Panc1 (cell line): ENCODE measurements at regions not wholly inside any gene's neighbourhood (a gene's known extent, or its start where the extent isn't known, plus 50 kb on each side); places are given as distances from the start of the nearest gene placed in this dataset.

ENCODE experiments used
- ATAC-seq: fragments of 200-7000 bp; cut with Tn5 transposase; 2 replicates; pipeline ENCODE4 v1.9.1; 2020; ENCODE audit warnings: mild to moderate bottlenecking, moderate library complexity
- BruUV-seq: library from RNA; stranded (reverse); fragments of 400-500 nt; replicated peaks from 2 replicates; lab custom pipeline; 2021; lab: Mats Ljungman, UMichigan
- CTCF ChIA-PET: fragments of 300-600 bp; sonication (Branson Sonifier 250); formaldehyde crosslinking; loops from one replicate; lab custom pipeline; 2022; ENCODE audit warnings: antibody characterized with exemption; lab: Charles Lee
- POLR2A ChIA-PET: fragments of 300-600 bp; sonication (Branson Sonifier 250); formaldehyde crosslinking; loops from one replicate; lab custom pipeline; 2022; ENCODE audit warnings: antibody characterized with exemption; lab: Charles Lee
- DNase-seq: peaks from one replicate; pipeline ENCODE4 v3.0.0-alpha.2; 2010; ENCODE audit warnings: low read depth, low spot score
- H3K27ac ChIP-seq: 2 replicates; pipeline ENCODE4 v1.5.1; 2011; ENCODE audit warnings: mild to moderate bottlenecking, low read length, inconsistent platforms
- H3K27me3 ChIP-seq: fragments of 200-500 bp; sonication (Bioruptor generic); 2 replicates; pipeline ENCODE4 v1.6.0; 2014; ENCODE audit warnings: low read length, inconsistent platforms; ENCODE audit not compliant: control insufficient read depth, insufficient read depth
- H3K36me3 ChIP-seq: fragments of 200-500 bp; sonication (Bioruptor generic); 2 replicates; pipeline ENCODE4 v1.5.1; 2014; ENCODE audit warnings: inconsistent platforms, mild to moderate bottlenecking, low read length, moderate library complexity; ENCODE audit not compliant: control insufficient read depth, insufficient read depth
- H3K4me1 ChIP-seq: 2 replicates; pipeline ENCODE4 v1.5.1; 2011; ENCODE audit warnings: inconsistent platforms, mild to moderate bottlenecking, low read length, moderate library complexity; ENCODE audit not compliant: control insufficient read depth, insufficient read depth
- H3K4me3 ChIP-seq, 2 experiments: 2 replicates each; pipeline ENCODE4 v1.5.1; 2011 to 2012; ENCODE audit warnings: low read depth in 2 of 2, low read length in 2 of 2, mild to moderate bottlenecking in 2 of 2, inconsistent platforms in 1 of 2, moderate library complexity in 1 of 2
- H3K9me3 ChIP-seq: fragments of 200-500 bp; sonication (Bioruptor generic); 2 replicates; pipeline ENCODE4 v1.5.1; 2014; ENCODE audit warnings: low read depth, mild to moderate bottlenecking, inconsistent platforms, low read length, moderate library complexity; ENCODE audit not compliant: control insufficient read depth, insufficient read depth
- CTCF ChIP-seq: fragments of 450-650 bp; IDR thresholded peaks from 2 replicates; pipeline ENCODE4 v1.5.1; 2017; ENCODE audit warnings: mild to moderate bottlenecking
- POLR2AphosphoS5 ChIP-seq: IDR thresholded peaks from 2 replicates; pipeline ENCODE4 v1.6.1; 2012; ENCODE audit warnings: mild to moderate bottlenecking, low read depth, low read length, moderate library complexity
- REST ChIP-seq, 2 experiments: IDR thresholded peaks; 2 replicates each; pipeline ENCODE4 v1.6.1; 2011 to 2012; ENCODE audit warnings: low read depth in 2 of 2, control low read depth in 1 of 2, low read length in 1 of 2, mild to moderate bottlenecking in 1 of 2, moderate library complexity in 1 of 2; ENCODE audit not compliant: insufficient read depth in 1 of 2
- SIN3A ChIP-seq: IDR thresholded peaks from 2 replicates; pipeline ENCODE4 v1.6.1; 2012; ENCODE audit warnings: low read depth, mild to moderate bottlenecking, low read length, moderate library complexity, borderline replicate concordance; ENCODE audit not compliant: insufficient read depth
- TCF7L2 ChIP-seq: IDR thresholded peaks from 2 replicates; pipeline ENCODE4 v1.6.1; 2011; ENCODE audit warnings: mild to moderate bottlenecking, low read depth, low read length, inconsistent platforms
- in situ Hi-C: cut with HindIII; loops from 2 replicates; pipeline ENCODE4 v1.10.0; 2016; ENCODE audit warnings: low sequenced_read_pairs, low pct_unique_long_range_greater_than_20kb
- intact Hi-C: fragments of 100-400 bp; cut with micrococcal nuclease; formaldehyde crosslinking; loops from one replicate; pipeline ENCODE4 v1.10.0; 2022; ENCODE audit not compliant: unreplicated experiment

- no peak for DNase-seq
- Histone ChIP-seq H3K9me3 (no peaks in the 10 kb centered on the region), H3K27ac (no peak overlapping the region), H3K27me3 (no peaks in the 10 kb centered on the region), H3K4me1 (no peaks in the 10 kb centered on the region), H3K4me3 (no peak overlapping the region), H3K36me3 (no peaks in the 10 kb centered on the region)
- POLR2A ChIA-PET, result no interaction called here
- no TSS peak for BruUV-seq
- ATAC-seq, result no peak
- in situ Hi-C loops (no loop called here), intact Hi-C loops (no loop called here)
- CTCF ChIA-PET, result no interaction called here
- TF ChIP-seq CTCF (no peak), TCF7L2 (no peak), SIN3A (no peak), REST (IDR thresholded peaks at IDR 0.05; ENCODE audit: insufficient read depth in 1 of 2, low read depth in 2 of 2, low read length in 1 of 2) (no peak), POLR2AphosphoS5 (no peak)
These were observed 183.5 kb upstream of the ZNF521 start for GRCh38 chr18:25535495-25535894.

- no TSS peak for BruUV-seq
- H3K9me3 ChIP-seq, result no peaks in the 10 kb centered on the region
- ATAC-seq (no peak), DNase-seq (no peak)
- H3K27ac ChIP-seq, result no peak overlapping the region
- TF ChIP-seq TCF7L2, result no peak
- TF ChIP-seq CTCF, result no peak
- TF ChIP-seq SIN3A, result no peak
- TF ChIP-seq REST (IDR thresholded peaks at IDR 0.05; ENCODE audit: insufficient read depth in 1 of 2, low read depth in 2 of 2, low read length in 1 of 2), result no peak
- TF ChIP-seq POLR2AphosphoS5, result no peak
- H3K4me1 ChIP-seq, result no peaks in the 10 kb centered on the region
- ChIA-PET POLR2A (no interaction called here), CTCF (no interaction called here)
- no peaks in the 10 kb centered on the region for H3K36me3 ChIP-seq
- no peaks in the 10 kb centered on the region for H3K27me3 ChIP-seq
- intact Hi-C loops (no loop called here), in situ Hi-C loops (no loop called here)
- no peak overlapping the region for H3K4me3 ChIP-seq
These were observed 182.4 kb upstream of the ZNF521 start for GRCh38 chr18:25534401-25534800.
